ENCODE measurements at regions not wholly inside any gene's neighbourhood (a gene's known extent, or its start where the extent isn't known, plus 50 kb on each side); places are given as distances from the start of the nearest gene placed in this dataset.

DNA sequence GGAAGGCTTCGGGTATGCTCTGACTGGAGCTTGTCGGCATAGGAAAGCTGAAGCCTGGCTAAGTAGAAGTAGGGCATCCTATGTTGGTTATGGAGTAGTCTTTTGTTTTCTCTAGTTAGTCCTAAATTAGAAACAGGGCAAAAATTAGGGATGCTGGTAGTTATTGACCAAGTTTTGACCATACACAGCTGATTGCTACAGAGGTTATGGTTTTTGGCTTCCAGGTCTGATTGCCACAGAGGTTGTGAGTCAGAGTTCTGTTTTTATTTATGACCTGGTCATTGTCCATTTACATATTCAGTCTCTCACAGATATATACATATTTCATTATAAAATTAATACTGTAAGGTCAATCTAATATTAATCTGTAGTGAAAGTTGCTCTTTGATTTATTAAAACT lies 219.2 kb downstream of the FSCB start:
- no peak for DNase-seq

DNA sequence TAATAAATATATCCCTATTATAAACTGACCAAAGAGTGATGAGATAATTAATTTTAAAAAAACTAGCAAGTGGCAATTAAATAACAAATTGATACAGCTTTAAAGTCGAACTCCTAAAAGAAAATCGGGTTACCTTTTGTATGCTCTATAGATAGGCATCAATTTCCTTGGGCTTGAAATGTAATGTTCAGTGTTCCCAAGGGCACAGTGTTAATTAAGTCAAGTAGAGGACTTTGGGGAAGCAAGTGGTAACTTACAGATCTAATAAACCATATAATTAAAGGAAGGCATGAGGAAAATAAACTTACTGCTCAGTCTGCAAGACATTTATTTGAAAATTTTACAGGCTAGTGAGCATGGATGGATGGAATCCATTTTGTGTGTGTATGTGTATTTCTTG lies 220.9 kb downstream of the FSCB start:
- no peak for DNase-seq

DNA sequence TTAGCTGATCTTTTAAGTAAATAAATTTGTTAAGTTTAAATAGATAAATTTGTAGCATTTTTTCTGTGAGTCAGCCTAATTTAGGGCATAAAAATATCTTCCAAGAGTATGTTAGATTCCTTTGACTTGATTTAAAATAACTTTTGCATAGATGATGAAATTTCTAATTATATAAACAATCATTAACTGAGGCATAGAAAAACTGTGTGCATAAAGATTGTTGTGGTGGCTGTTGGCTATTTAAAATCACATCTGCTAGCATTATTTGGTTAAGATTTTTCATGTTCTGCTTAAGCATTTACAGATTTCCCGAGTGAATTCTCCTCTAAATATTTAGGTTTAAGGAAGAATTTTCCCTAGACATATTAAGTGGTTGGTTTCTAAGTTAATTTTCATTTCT lies 223.2 kb downstream of the FSCB start:
- DNase-seq: no peak

DNA sequence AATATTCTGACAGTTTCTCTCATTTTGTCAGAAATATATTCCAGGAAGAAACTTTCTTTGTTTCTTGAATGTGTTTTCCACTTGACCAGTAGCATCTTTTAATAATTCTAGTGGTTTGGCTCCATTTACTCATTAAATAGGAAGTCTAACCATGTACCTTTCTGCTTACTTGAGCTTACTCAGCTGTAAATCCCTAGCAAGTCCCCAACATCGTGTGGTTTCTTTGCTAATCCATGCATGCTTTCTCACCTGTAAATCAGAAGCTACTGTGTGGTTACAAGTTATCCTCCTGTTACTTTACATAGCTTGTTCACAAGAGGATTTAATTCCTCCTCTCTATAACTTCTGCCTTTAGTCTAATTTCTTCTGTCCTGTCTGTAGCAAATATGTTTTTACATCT lies 227.7 kb downstream of the FSCB start:
- no peak for DNase-seq

DNA sequence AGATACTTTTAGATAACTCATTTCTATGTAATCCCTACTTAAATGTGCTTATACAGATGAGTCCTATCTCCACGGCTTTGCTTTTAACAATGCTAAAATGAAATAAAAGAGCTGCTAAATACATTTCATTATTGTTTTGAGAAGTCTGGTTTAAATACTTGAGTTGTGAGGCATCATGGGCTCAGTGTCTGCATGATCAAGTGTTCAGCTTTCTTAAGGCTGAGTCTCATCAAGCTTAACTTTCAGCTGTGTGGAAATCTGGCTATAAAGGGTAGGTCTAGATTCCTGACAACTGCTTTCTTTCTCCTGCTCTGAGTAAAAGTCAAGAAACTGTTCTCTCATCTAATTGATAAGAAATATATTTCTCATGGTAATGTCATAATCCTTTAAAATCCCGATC lies 235.4 kb downstream of the FSCB start:
- no peak for DNase-seq

DNA sequence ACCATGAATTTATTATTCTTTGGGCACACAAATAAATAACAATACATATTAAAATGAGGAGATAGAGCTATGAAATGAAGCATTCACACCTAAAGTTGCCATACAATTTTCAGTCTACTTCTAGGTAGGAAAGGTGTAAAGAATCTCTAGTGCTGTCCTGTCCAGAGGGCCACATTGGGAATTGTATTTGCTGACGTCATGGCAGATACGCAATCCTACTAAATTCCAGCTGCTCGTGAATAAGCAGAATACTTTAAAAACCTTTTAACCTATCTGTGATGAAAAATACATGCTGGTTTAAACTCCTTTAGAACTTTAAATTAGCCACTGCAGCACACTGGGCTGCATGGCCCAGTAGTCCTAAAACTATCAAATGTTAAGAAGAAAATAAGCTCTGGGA lies 236.1 kb downstream of the FSCB start:
- DNase-seq: no peak

DNA sequence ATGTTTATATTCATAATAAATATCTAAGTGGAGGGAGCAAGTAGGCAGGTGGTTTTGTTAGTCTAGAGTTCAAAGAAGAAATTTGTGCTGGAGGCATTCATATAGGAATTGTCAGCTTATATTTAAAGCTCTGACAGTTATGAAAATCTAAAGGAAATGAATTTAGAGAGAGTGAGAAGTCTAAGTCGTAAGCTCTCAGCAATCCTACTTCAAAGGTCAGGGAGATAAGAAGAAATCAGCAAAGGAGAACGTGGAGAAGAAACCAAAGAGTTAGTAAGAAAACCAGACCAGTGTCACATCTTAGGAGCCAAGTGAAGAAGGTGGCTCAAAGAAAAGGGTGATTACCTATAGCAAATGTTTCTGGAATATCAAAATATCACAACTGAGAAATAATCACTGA lies 241.8 kb downstream of the FSCB start:
- DNase-seq: no peak

DNA sequence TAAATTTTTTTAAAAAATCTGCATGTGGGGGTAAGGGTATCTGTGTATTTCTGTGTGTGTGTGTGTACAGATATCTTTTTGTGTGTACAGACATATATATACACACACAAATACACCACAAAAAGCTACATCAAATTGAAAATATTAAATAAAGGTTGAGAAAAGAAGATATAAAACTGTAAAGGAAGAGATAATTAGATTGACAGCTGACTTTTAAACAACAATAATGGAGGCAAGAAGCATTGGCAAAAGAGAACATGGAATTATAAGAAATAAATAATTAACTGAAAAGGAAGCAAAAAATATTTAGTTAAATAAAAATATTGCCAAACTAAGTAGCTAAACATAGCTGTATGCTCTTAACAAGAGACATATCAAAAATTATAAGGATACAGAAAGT lies 291.4 kb downstream of the FSCB start:
- no peak for DNase-seq

DNA sequence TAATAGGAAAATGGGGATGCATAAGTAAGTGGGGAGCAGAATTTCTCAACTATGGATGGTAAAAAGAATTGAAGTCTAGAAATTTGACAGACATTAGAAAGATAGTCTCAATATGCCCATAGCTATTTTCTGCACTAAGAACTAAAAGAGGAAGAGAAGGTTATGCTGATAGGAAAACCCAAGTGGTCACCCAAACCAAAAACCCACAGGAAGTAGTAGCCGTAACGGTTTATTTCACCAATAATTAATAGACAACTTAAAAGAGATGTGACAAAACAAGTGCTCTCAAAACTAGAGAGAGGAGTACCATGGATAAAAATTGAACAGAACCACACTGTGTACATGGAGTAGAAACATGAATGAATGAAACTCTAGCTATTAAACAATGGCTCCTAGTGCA lies 295.4 kb downstream of the FSCB start:
- DNase-seq: peak; percentile 39

DNA sequence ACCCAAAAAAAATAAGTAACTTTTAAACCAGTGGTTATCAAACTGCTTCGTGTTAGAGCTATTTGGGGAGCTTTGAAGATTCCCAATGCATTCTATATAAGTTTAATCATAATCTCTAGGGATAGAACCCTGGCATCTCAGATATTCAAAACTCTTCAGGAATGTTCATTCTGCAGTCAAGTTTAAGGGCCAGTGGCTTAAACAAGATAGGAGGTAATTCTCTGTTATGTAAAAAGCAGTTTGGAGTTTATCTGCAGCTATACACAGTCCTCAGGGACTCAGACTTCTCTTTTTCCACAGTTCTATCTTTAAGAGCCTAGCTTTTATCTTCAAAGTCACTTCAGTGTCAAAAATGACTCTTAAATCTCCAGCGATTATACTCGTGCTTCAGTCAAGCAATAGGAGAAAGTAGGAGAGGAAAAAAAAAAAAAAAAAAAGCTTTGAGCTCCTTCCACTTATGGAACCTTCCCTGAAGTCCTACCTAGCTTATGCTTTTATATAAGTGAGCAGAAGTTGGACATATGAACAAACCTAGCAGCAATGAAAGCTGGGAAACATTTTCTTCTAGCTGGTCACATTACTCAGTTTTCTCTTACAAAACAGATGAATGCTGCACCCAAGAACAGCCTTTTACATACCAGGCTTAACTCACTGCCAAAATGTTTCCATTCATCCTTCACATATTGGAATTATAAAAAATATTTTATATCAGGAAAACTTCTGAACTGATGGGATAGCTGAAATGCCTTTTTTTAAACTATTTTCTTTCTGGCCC lies 302.8 kb downstream of the FSCB start:
- DNase-seq: peak; percentile 72

DNA sequence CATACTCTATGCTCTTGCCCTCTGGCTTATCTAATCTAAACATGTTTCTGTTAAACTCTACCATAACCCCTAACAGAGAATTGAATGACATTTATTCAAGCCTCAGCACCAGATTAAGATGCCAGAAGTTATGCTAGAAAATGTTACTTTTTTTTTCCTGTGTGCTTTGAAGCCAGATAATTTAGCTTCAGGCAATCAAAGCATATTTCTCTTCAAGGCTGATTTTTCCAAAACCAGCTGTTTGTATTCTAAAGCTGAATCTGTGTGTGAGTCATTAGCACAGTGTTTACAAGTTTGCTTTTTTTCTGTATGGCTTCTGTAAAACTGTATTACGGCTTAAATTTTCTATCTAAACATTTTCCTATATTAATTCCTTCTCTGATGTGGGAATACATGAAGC lies 326.1 kb downstream of the FSCB start:
- DNase-seq: peak; percentile 68

DNA sequence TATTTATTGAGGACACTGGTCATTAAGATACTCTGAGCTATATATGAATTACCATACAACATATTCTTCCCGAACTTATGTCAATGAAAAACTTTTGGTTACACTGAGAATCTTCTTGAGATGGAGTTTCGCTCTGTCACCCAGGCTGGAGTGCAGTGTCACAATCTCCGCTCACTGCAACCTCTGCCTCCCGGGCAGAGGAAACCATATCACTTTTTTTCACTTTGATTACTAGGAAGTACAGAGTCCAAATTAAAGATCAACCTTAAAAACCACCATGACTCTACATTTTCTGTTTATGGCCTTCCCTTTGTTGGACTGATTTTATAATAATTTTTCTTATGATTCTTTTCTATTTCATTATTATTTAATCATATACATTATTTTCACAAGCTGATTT lies 336.5 kb downstream of the FSCB start:
- peak; percentile 52 for DNase-seq

DNA sequence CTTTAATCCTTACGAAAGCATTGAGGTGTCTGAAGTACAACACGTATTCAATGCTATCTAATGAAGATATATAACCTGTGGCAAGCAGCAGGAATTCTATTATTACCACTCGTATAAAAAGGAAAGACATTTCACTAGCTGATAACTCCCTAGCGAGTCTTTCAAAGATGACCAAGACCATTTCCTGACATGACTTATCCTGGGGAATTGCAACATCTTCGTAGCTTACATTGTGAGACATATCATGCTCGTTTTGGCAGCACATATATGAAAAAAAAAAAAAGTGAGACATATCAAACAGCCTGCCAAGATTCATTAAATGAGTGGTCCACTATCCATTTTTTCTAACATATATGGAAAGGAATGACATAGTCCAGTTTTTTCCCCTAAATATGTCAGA lies 337.0 kb downstream of the FSCB start:
- no peak for DNase-seq

DNA sequence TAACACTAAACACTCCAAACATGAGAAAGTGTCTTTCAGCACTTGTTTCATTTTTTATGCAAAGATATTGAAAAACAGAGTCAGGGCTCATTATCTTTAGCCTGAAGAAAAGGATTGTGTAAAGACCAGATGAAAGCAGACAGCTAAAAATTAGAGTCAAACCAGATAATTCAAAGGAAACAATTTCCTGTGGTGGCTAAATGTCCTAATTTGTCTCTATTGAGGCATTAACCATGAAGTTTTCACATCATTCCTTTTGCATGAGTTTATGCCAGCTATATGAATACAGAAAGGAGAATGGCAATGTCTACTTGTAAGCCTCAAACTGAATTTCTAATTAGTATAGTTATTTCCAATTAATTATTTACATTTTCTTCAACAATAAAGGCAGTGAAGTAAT lies 338.5 kb downstream of the FSCB start:
- DNase-seq: no peak

DNA sequence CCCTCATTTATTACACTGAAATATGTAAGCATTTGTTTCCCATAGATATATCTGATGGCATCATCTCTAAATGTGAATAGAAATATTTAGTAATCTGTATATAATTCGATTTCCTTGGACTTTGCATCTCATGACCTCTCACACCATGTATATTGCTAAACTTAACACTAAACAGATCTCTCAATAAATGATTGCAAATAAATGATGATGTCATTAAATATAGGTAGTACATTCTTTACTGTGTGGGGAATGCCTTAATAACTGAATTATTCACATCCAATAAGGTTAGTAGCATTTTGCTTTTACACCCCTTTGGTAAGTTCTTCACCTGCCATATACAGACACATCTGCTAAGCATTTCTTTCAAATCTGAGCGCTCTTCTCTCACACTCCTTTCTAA lies 340.5 kb downstream of the FSCB start:
- no peak for DNase-seq

DNA sequence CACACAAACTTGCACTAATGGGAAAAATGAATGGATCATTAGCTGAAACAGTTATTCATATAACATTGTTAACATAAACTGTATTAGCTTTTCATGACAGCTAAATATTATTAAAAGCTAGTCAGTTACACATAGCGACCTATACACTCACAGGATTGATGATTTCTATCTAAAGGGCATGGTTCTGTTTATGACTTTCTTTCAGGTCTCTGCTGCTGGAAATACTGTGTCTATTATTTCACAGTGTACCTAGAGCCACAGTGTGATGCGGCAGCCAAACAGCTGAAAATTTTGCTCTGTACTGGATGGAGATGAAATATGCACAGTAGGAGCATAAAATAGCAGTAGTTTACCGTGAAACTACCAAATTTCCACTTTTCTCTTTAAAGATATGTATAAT lies 341.1 kb downstream of the FSCB start:
- DNase-seq: no peak

DNA sequence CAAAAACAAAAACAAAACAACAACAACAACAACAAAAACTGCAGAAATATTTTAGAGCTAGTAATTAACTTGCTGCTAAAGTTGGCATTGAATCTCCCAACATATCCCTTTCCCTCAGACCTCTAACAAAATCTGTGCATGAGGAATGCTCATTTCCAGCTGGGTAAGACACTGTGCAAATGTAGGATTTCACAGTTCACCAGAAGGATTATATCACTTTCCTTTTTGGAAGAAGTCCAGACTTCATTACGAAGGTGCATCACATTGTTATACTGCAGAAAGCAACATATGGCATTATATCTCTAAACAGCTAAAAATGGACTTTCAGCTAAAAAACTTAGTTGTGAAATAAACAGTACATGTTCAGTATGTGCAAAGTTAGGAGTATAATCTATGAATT lies 341.8 kb downstream of the FSCB start:
- DNase-seq: no peak

DNA sequence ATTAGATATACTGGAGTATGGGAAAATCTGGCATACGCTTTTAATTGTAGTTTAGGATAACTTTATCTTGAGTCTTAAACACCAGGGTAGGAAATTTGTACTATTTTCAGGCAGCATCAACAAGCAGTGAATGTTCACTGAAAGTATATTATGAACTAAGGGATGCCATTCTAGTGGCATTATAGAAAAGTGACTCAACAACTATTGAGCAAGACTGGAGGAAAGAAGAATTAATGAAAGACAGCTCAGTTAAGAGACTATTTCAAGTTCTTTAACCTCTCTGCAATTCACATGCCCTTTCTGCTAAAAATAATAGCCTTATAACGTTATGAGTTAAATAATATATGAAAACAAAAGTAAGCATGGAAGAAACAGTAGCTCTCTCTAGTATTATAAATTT lies 343.1 kb downstream of the FSCB start:
- no peak for DNase-seq

DNA sequence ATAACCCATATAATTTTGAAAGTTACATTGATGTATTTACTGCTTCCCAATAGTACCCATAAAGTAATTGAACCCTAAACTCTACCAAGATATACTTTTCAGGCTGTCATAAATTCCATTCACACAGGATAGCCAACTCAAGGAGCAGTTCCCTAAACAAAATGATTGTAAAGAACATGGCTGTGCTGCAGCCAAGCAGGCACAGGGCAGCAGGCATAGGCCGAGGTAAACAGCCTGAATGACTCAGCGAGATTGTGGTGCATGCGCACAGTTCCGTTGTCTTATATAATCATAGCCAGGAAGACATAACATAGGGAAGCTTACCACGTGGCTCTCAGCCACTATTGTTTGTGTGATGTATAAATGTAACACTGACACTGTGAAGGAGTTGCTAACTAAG lies 344.9 kb downstream of the FSCB start:
- no peak for DNase-seq

DNA sequence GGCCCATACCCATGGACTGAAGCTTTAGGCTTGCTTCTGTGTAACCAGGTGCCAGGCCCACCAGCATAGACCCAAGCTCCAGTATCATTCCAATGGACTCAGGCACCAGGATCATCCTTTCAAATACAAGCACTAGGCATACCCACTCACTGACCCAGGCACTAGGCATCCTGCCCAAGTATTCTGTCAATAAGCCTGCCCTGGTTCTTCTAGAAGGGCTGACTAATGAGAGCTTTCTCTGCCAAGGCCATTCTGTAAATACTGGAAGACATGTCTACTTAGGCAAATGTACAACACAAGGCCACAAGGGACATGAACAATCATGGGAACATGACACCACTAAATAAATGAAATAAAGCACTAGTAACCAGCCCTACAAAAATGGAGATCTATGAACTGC lies 352.2 kb downstream of the FSCB start:
- no peak for DNase-seq

DNA sequence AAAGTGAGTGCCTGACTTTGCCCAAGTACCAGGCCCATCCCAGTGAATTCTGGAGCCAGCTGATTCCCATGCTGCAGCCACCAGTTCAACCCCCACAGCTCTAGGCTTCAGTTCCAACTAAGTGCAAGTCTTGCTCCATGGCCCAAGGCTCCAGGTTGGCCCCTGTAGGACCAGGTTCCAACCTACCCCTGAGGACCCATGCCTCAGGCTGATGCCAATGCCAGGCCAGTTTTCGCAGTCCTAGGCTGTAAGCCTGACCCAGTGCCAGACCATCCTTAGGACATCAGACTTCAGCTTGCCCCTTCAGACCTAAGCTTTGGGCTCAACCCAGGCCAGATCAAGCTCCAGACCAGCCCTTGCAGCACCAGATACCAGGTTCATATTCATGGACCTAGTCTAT lies 352.6 kb downstream of the FSCB start:
- no peak for DNase-seq

DNA sequence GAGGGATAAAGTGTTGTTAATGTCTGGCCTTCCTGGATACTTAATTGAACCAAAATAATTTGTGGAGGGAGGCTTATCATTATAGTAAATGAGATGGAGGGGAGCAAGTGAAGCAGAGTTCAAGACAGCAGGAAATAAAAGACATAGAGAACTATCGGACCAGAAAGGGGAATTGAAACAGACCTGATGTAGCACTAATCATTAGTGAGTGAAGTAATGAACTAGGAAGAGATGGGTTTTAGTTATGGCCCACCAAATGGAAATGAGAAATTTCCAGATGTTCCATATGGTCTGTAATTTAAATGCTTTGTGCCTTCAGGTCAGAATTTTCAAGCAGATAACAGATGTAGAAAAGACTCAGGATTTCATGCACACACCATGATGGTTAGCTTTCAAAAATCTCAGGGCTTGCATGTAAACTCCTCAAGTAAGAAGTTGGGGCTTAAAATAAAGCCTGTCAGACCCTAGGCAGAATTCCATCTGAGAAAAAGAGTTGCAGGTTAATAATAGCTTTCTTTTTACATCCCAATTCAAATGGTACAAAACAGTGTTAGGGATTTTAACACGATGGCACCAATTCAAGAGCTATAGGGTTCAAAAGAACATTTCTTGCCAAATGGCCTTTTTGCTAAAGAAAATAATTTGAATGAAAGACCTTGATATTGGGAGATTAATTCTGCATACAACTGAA lies 355.8 kb downstream of the FSCB start:
- no peak for DNase-seq

DNA sequence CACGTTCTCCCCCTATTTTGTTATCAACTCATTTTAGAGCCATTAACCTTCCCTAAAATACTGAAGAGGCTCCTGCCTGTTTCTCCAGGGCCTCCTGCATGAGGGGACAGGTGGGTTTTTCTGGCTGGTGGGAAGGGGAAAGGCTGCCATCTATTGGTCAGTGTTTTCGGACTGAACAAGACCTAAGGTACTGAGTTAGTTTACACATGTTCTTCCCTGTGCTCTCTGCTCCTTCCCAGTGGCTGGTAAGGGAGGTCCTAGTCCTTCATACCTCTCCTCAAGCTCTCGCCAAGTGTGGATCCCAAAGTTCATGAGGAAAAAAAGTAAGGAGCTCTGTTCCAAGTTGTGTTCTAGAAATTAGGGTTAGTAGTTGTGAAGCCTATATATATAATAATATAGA lies 357.5 kb downstream of the FSCB start:
- DNase-seq: peak; percentile 68

DNA sequence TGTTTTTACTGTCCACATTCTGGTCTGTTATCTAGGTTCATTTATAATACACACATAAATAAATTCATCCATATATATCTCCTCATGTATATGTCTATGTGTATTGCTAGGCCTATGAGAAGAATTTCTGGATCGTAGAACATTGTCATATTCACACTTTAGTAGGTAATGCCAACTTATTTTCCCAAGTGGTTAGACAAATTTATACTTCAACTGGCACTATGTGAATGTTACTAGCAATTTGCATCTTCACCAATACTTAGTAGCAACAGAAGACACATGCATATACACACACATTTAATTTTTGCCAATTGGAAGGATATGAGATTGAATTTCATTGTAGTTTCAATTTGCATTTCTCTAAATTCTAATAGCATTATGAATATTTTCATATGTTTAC lies 365.1 kb downstream of the FSCB start:
- DNase-seq: no peak

DNA sequence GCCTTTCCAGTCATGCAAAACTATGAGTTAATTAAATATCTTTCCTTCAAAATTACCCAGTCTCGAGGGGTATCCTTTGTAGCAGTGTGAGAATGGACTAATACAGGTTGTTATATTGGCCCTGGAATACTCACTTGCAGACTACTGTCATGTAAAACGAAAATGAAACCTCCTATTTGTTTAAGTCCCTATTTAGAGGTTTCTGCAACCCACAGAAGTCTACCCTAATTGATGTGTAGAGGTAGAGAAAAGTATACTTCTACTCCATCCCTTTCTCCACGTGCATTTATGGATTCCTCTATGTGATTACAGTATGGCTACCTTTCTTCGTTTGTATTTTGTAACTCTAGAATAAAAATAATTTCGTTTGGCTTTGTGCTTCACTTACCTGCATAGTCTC lies 371.1 kb downstream of the FSCB start:
- DNase-seq: peak; percentile 44
